ENCODE measurements at regions not wholly inside any gene's neighbourhood (a gene's known extent, or its start where the extent isn't known, plus 50 kb on each side); places are given as distances from the start of the nearest gene placed in this dataset.
"Not testable (repeated sequence)": the region's sequence is repeated elsewhere in the genome, so short reads cannot be mapped to it uniquely, and the experiment has no call there.

DNA sequence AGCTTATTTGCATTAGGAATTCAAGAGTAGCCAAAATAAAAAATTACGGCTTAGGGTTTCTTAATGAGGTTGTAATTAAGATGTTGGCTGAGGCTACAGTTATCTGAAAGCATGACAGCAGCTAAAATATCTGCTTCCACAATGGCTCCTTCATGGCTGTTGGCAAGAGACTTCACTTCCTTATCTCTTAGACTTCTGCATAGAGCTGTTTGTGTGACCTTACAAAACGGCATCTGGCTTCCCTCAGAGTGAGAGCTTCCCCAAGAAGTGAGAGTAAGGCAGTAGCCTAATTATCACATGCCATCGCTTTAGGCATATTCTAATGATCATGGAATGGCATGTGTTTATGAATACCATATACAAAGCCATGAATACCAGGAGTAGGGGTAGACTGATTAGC lies 57.6 kb downstream of the CCDC59 start:
- Histone ChIP-seq H3K9ac (ENCODE audit: insufficient read length, low read depth) (no peak overlapping the region), H3K4me1 (ENCODE audit: insufficient read depth, insufficient read length) (no peaks in the 10 kb centered on the region), H3K27me3 (ENCODE audit: insufficient read depth, insufficient read length) (no peaks in the 10 kb centered on the region), H3K9me3 (ENCODE audit: insufficient read depth, low read length) (no peaks in the 10 kb centered on the region), H3K36me3 (ENCODE audit: insufficient read depth, insufficient read length, low read length) (no peaks in the 10 kb centered on the region), H3K4me3 (ENCODE audit: insufficient read length, low read depth) (no peak overlapping the region)
- no peak for TF ChIP-seq SUZ12 (IDR thresholded peaks at IDR 0.05; ENCODE audit: extremely low read depth, insufficient read depth, insufficient read length)
- no peak for TF ChIP-seq YY1 (IDR thresholded peaks at IDR 0.05; ENCODE audit: insufficient read depth, insufficient read length)
- no peak for TF ChIP-seq ZNF274 (IDR thresholded peaks at IDR 0.05; ENCODE audit: low read depth, low read length)
- DNase-seq (ENCODE audit: low read depth, low spot score), result no peak

DNA sequence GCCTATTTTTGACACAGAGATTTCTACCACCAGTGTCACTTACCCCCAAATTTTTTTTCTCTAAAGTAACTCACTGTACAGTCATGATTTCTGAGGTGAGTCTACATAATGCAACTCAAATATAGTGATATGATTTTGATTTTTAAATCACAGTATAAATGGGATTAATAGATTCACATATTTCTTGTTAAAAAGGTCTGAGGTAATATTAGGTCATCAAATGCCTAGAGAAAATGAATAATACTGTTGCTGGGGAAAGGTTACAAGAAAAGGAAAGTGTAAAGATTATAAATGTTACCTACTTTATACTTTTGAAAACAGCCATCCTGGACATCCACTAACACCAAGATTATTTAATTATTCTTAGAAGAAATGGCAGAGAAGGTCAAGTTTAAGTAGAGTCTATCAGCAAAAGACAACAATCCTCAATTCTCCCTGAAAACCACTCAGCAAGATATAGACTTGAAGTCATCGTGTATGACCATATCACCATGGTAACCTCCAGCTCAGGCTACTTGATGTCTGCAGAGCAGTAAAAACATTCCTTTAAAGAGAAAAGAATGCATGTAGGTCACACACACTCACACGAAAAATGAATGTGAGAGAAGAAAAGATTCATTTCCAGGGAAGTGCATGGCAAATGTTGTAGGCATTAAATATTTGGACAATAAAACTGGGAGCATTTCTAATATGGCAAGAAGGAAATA lies 58.7 kb downstream of the CCDC59 start:
- no peak overlapping the region for H3K9ac ChIP-seq (ENCODE audit: insufficient read length, low read depth)
- H3K4me3 ChIP-seq (ENCODE audit: insufficient read length, low read depth), result no peak overlapping the region
- H3K4me1 ChIP-seq (ENCODE audit: insufficient read depth, insufficient read length), result no peaks in the 10 kb centered on the region
- H3K36me3 ChIP-seq (ENCODE audit: insufficient read depth, insufficient read length, low read length), result no peaks in the 10 kb centered on the region
- H3K9me3 ChIP-seq (ENCODE audit: insufficient read depth, low read length), result no peaks in the 10 kb centered on the region
- H3K27me3 ChIP-seq (ENCODE audit: insufficient read depth, insufficient read length), result no peaks in the 10 kb centered on the region
- TF ChIP-seq SUZ12 (IDR thresholded peaks at IDR 0.05; ENCODE audit: extremely low read depth, insufficient read depth, insufficient read length) (no peak), YY1 (IDR thresholded peaks at IDR 0.05; ENCODE audit: insufficient read depth, insufficient read length) (no peak), ZNF274 (IDR thresholded peaks at IDR 0.05; ENCODE audit: low read depth, low read length) (no peak)
- peak; percentile 8 for DNase-seq (ENCODE audit: low read depth, low spot score)

DNA sequence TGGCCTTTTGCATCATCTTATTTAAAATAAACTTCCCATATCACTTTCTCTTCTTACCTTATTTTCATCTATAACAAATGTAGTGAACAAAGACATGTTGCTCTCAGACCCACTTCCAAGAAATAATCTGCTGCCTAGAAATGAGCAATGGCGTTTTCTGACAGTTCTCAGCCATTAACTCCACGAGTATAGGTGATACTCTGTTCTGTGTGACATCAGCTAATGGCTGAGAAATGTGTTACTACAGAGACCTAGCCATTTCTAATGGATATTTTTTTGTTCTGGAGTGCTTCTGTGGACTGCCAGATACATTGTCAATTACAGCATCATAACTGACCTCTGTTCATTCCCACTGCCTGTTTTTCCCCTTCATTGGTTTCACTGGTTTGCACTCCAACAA lies 67.8 kb downstream of the CCDC59 start:
- no peak for DNase-seq (ENCODE audit: low read depth, low spot score)
- TF ChIP-seq SUZ12 (IDR thresholded peaks at IDR 0.05; ENCODE audit: extremely low read depth, insufficient read depth, insufficient read length) (no peak), YY1 (IDR thresholded peaks at IDR 0.05; ENCODE audit: insufficient read depth, insufficient read length) (no peak), ZNF274 (IDR thresholded peaks at IDR 0.05; ENCODE audit: low read depth, low read length) (no peak)
- no peaks in the 10 kb centered on the region for H3K4me1 ChIP-seq (ENCODE audit: insufficient read depth, insufficient read length)
- H3K9me3 ChIP-seq (ENCODE audit: insufficient read depth, low read length), result no peaks in the 10 kb centered on the region
- no peak overlapping the region for H3K4me3 ChIP-seq (ENCODE audit: insufficient read length, low read depth)
- no peaks in the 10 kb centered on the region for H3K36me3 ChIP-seq (ENCODE audit: insufficient read depth, insufficient read length, low read length)
- H3K27me3 ChIP-seq (ENCODE audit: insufficient read depth, insufficient read length), result no peaks in the 10 kb centered on the region
- no peak overlapping the region for H3K9ac ChIP-seq (ENCODE audit: insufficient read length, low read depth)

DNA sequence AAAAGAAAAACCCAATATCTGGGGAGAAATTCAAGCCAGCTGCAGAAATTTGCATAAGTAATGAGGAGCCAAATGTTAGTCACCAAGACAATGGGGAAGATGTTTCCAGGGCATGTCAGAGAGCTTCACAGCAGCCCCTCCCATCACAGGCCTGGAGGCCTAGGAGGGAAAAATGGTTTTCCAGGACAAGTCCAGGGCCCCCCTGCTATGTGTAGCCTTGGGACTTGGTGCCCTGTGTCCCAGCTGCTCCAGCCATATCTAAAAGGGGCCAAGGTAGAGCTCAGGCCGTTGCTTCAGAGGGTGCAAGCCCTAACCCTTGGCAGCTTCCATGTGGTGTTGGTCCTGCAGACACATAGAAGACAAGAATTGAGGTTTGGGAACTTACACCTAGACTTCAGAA lies 76.9 kb downstream of the CCDC59 start:
- H3K27me3 ChIP-seq (ENCODE audit: insufficient read depth, insufficient read length); H3K36me3 ChIP-seq (ENCODE audit: insufficient read depth, insufficient read length, low read length); H3K4me3 ChIP-seq (ENCODE audit: insufficient read length, low read depth); H3K9ac ChIP-seq (ENCODE audit: insufficient read length, low read depth); DNase-seq (ENCODE audit: low read depth, low spot score); H3K4me1 ChIP-seq (ENCODE audit: insufficient read depth, insufficient read length): not testable (repeated sequence)
- H3K9me3 ChIP-seq (ENCODE audit: insufficient read depth, low read length), result peaks cover 13% of the 10 kb centered on the region

DNA sequence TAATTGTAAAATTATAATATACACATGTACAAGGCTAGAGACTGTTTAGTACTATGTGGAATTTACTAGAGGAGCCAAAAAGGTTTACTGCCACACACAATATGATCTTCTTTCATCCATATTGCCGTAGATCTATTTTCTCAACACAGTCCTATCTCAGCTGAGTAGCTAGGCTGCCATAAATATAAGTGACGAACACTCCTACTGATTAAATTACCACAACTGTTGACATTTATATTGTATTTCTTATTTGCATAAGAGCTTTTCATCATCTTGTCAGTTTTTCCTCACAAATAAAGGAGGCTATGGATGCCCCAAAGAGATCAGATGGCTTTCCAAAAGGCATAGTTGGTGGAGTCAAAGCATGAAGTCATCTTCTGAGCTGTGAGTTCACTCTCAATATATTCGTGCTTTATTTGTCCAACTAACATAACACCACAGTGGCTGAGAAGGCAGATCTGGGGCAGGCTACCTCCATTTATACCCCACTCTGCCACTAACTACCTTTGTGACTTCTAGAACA lies 78.6 kb downstream of the CCDC59 start:
- no peaks in the 10 kb centered on the region for H3K4me1 ChIP-seq (ENCODE audit: insufficient read depth, insufficient read length)
- DNase-seq (ENCODE audit: low read depth, low spot score), result no peak

DNA sequence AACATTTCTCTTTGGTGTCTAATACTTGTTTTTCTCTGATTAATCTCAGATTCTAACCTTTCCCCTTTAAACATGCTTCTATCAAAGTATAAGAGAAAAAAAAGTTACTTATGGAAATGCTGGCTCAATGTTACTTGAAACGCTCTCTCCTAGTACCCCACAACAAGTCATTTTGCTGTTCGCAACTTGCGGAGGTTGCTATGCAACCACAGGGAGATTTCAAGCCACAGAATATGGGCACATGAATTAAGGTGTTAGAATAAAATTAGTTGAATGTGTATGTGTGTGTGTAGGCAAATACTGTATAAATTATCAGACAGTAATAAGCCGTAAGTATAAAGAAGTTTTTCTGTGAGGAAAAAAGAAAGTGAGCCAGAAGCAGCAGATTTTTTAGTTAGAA lies 80.6 kb downstream of the CCDC59 start:
- no peak overlapping the region for H3K4me3 ChIP-seq (ENCODE audit: insufficient read length, low read depth)
- TF ChIP-seq YY1 (IDR thresholded peaks at IDR 0.05; ENCODE audit: insufficient read depth, insufficient read length), result no peak
- TF ChIP-seq SUZ12 (IDR thresholded peaks at IDR 0.05; ENCODE audit: extremely low read depth, insufficient read depth, insufficient read length), result no peak
- TF ChIP-seq ZNF274 (IDR thresholded peaks at IDR 0.05; ENCODE audit: low read depth, low read length), result no peak
- peaks cover 13% of the 10 kb centered on the region for H3K9me3 ChIP-seq (ENCODE audit: insufficient read depth, low read length)
- H3K4me1 ChIP-seq (ENCODE audit: insufficient read depth, insufficient read length), result no peaks in the 10 kb centered on the region
- no peak for DNase-seq (ENCODE audit: low read depth, low spot score)
- no peaks in the 10 kb centered on the region for H3K36me3 ChIP-seq (ENCODE audit: insufficient read depth, insufficient read length, low read length)
- no peaks in the 10 kb centered on the region for H3K27me3 ChIP-seq (ENCODE audit: insufficient read depth, insufficient read length)
- no peak overlapping the region for H3K9ac ChIP-seq (ENCODE audit: insufficient read length, low read depth)

More for the DNA sequence above, 78.6 kb downstream of the CCDC59 start:
- TF ChIP-seq YY1 (IDR thresholded peaks at IDR 0.05; ENCODE audit: insufficient read depth, insufficient read length) (no peak), ZNF274 (IDR thresholded peaks at IDR 0.05; ENCODE audit: low read depth, low read length) (no peak), SUZ12 (IDR thresholded peaks at IDR 0.05; ENCODE audit: extremely low read depth, insufficient read depth, insufficient read length) (no peak)
- Histone ChIP-seq H3K36me3 (ENCODE audit: insufficient read depth, insufficient read length, low read length) (no peaks in the 10 kb centered on the region), H3K9ac (ENCODE audit: insufficient read length, low read depth) (no peak overlapping the region), H3K4me3 (ENCODE audit: insufficient read length, low read depth) (no peak overlapping the region), H3K9me3 (ENCODE audit: insufficient read depth, low read length) (peaks cover 13% of the 10 kb centered on the region), H3K27me3 (ENCODE audit: insufficient read depth, insufficient read length) (no peaks in the 10 kb centered on the region)

DNA sequence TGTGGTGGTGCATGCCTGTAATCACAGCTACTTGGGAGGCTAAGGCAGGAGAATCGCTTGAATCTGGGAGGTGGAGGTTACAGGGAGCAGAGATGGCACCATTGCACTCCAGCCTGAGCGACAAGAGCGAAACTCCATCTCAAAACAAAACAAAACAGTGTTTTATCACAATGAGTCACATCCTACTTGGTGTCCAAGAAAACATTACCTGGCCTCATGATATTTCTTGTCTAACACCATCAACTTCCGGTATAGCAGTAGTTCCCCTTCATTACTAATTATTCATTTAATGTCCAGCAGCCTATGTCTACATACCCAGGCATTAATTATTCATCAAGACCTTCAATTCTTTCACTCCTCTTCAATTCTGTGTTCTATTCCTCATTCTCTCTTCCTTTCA lies 115.5 kb downstream of the CCDC59 start:
- H3K27me3 ChIP-seq (ENCODE audit: insufficient read depth, insufficient read length), result no peaks in the 10 kb centered on the region
- TF ChIP-seq YY1 (IDR thresholded peaks at IDR 0.05; ENCODE audit: insufficient read depth, insufficient read length), result no peak
- TF ChIP-seq ZNF274 (IDR thresholded peaks at IDR 0.05; ENCODE audit: low read depth, low read length), result no peak
- TF ChIP-seq SUZ12 (IDR thresholded peaks at IDR 0.05; ENCODE audit: extremely low read depth, insufficient read depth, insufficient read length), result no peak
- no peak for DNase-seq (ENCODE audit: low read depth, low spot score)
- no peaks in the 10 kb centered on the region for H3K9me3 ChIP-seq (ENCODE audit: insufficient read depth, low read length)
- no peak overlapping the region for H3K9ac ChIP-seq (ENCODE audit: insufficient read length, low read depth)
- no peak overlapping the region for H3K4me3 ChIP-seq (ENCODE audit: insufficient read length, low read depth)
- H3K4me1 ChIP-seq (ENCODE audit: insufficient read depth, insufficient read length), result no peaks in the 10 kb centered on the region
- no peaks in the 10 kb centered on the region for H3K36me3 ChIP-seq (ENCODE audit: insufficient read depth, insufficient read length, low read length)
